HepG2 (cell line): ENCODE measurements at regions not wholly inside any gene's neighbourhood (a gene's known extent, or its start where the extent isn't known, plus 50 kb on each side); places are given as distances from the start of the nearest gene placed in this dataset.

Experiments
- ATAC-seq: fragments of 200-7000 bp; cut with Tn5 transposase; 3 replicates; pipeline ENCODE4 v1.9.1; 2020; ENCODE audit warnings: mild to moderate bottlenecking, moderate library complexity
- BruUV-seq: library from RNA; stranded (reverse); fragments of 400-500 nt; replicated peaks from 2 replicates; lab custom pipeline; 2021; lab: Mats Ljungman, UMichigan
- CTCF ChIA-PET: fragments of 300-600 bp; formaldehyde crosslinking; extraction: SDS; loops from one replicate; lab custom pipeline; 2021; ENCODE audit warnings: low total read pairs, inconsistent platforms, low intra/inter-chr PET ratio; lab: Yijun Ruan, JAX
- POLR2A ChIA-PET: fragments of 350-600 bp; sonication (Branson Sonifier 250); formaldehyde crosslinking; loops from one replicate; lab custom pipeline; 2020; ENCODE audit warnings: antibody characterized with exemption, inconsistent platforms; lab: Yijun Ruan, JAX
- DNase-seq: peaks from one replicate; pipeline ENCODE4 v3.0.0-alpha.2; 2015; ENCODE audit warnings: low spot score
- FAIRE-seq: peaks from 3 replicates; lab custom pipeline; 2011; peaks lifted over from hg19 to GRCh38; lab: Jason Lieb, UNC
- H2AFZ ChIP-seq: one replicate; pipeline ENCODE4 v1.6.1; 2011; ENCODE audit warnings: low read length, inconsistent platforms
- H3K27ac ChIP-seq: fragments of 300-600 bp; 3 replicates; pipeline ENCODE4 v1.8.0; 2011; ENCODE audit warnings: mixed run types, mild to moderate bottlenecking, mixed read lengths, low read length, inconsistent platforms; ENCODE audit not compliant: insufficient read depth; ENCODE audit errors: extremely low read length
- H3K27me3 ChIP-seq, 2 experiments: fragments of 200-600 bp in 1 of 2; 2 replicates in 1 of 2; 3 replicates in 1 of 2; pipeline versions ENCODE4 v1.6.0 to v1.8.0; 2011; ENCODE audit warnings: low read length in 2 of 2, mild to moderate bottlenecking in 2 of 2, moderate library complexity in 2 of 2, inconsistent platforms in 1 of 2; ENCODE audit not compliant: insufficient read depth in 2 of 2, control insufficient read depth in 1 of 2
- H3K36me3 ChIP-seq, 2 experiments: fragments of 200-600 bp in 1 of 2; replicated peaks in 1 of 2; 2 replicates in 1 of 2; 3 replicates in 1 of 2; pipeline versions ENCODE4 v1.5.1 to v1.8.0; 2011; ENCODE audit warnings: low read length in 2 of 2, inconsistent platforms in 1 of 2; ENCODE audit not compliant: insufficient read depth in 2 of 2, control insufficient read depth in 1 of 2
- H3K4me1 ChIP-seq: 2 replicates; pipeline ENCODE4 v1.5.1; 2012; ENCODE audit warnings: low read length, inconsistent platforms; ENCODE audit not compliant: insufficient read depth
- H3K4me2 ChIP-seq: 2 replicates; pipeline ENCODE4 v1.6.0; 2011; ENCODE audit warnings: low read depth, low read length, inconsistent platforms
- H3K4me3 ChIP-seq, 3 experiments: fragments of 200-600 bp in 1 of 3; sonication (generic), shearing (Covaris generic) in 1 of 3; replicated peaks in 1 of 3; 2 replicates each; pipeline ENCODE4 v1.5.1; 2011 to 2016; ENCODE audit warnings: low read length in 3 of 3, inconsistent platforms in 2 of 3, low read depth in 2 of 3, mild to moderate bottlenecking in 2 of 3, control low read depth in 1 of 3, mixed read lengths in 1 of 3; ENCODE audit not compliant: insufficient read depth in 1 of 3
- H3K79me2 ChIP-seq: one replicate; pipeline ENCODE4 v1.6.1; 2011; ENCODE audit warnings: low read length, inconsistent platforms; ENCODE audit not compliant: insufficient read depth
- H3K9ac ChIP-seq: 2 replicates; pipeline ENCODE4 v1.6.0; 2011; ENCODE audit warnings: mild to moderate bottlenecking, low read depth, low read length, inconsistent platforms; ENCODE audit not compliant: insufficient read depth
- H3K9me3 ChIP-seq: 2 replicates; pipeline ENCODE4 v1.5.1; 2012; ENCODE audit warnings: mild to moderate bottlenecking, low read length
- H4K20me1 ChIP-seq: 2 replicates; pipeline ENCODE4 v1.6.0; 2011; ENCODE audit warnings: inconsistent platforms, mild to moderate bottlenecking, low read length, moderate library complexity; ENCODE audit not compliant: insufficient read depth
- CEBPB ChIP-seq: IDR thresholded peaks from 2 replicates; pipeline ENCODE4 v1.6.1; 2011; ENCODE audit warnings: low read depth, low read length, improper control_type of control experiment, borderline replicate concordance
- CEBPG ChIP-seq: IDR thresholded peaks from 2 replicates; pipeline ENCODE4 v1.6.1; 2016
- MBNL3 ChIP-seq: fragments of 250-450 bp; sonication (Bioruptor Pico); conservative IDR thresholded peaks from 2 replicates; pipeline ENCODE4 v1.8.0; 2022; ENCODE audit warnings: mild to moderate bottlenecking, inconsistent platforms
- MTF1 ChIP-seq: sonication (generic); formaldehyde crosslinking; IDR thresholded peaks from 2 replicates; pipeline ENCODE4 v1.5.0; 2020; ENCODE audit warnings: missing genetic modification reagents
- RERE ChIP-seq: IDR thresholded peaks from 2 replicates; pipeline ENCODE4 v1.6.1; 2016; ENCODE audit warnings: low read depth, missing genetic modification reagents, missing compliant biosample characterization
- RXRB ChIP-seq: IDR thresholded peaks from 2 replicates; pipeline ENCODE4 v1.6.1; 2016; ENCODE audit warnings: borderline replicate concordance, missing genetic modification reagents, missing compliant biosample characterization
- SIX1 ChIP-seq: sonication (generic); formaldehyde crosslinking; IDR thresholded peaks from 2 replicates; pipeline ENCODE4 v1.4.0; 2020; ENCODE audit warnings: missing genetic modification reagents, borderline replicate concordance
- TAF1 ChIP-seq: sonication (generic); formaldehyde crosslinking; IDR thresholded peaks from 2 replicates; pipeline ENCODE4 v1.4.0; 2020; ENCODE audit warnings: missing genetic modification reagents
- ZNF160 ChIP-seq: sonication (generic); formaldehyde crosslinking; IDR thresholded peaks from 2 replicates; pipeline ENCODE4 v1.8.0; 2022; ENCODE audit warnings: mild to moderate bottlenecking, inconsistent platforms, missing genetic modification reagents
- ZNF180 ChIP-seq: sonication (generic); formaldehyde crosslinking; IDR thresholded peaks from 2 replicates; pipeline ENCODE4 v1.4.0; 2020; ENCODE audit warnings: low read depth, missing genetic modification reagents, borderline replicate concordance
- ZNF362 ChIP-seq: sonication (generic); formaldehyde crosslinking; IDR thresholded peaks from 2 replicates; pipeline ENCODE4 v1.4.0; 2020; ENCODE audit warnings: missing genetic modification reagents, mild to moderate bottlenecking, borderline replicate concordance
- ZNF737 ChIP-seq: sonication (generic); formaldehyde crosslinking; IDR thresholded peaks from 2 replicates; pipeline ENCODE4 v1.5.0; 2020; ENCODE audit warnings: missing genetic modification reagents, mild to moderate bottlenecking, borderline replicate concordance
- ZNF878 ChIP-seq: sonication (generic); formaldehyde crosslinking; IDR thresholded peaks from 2 replicates; pipeline ENCODE4 v1.8.1; 2023; ENCODE audit warnings: mild to moderate bottlenecking, missing genetic modification reagents, moderate library complexity
- ZSCAN31 ChIP-seq: sonication (generic); formaldehyde crosslinking; IDR thresholded peaks from 2 replicates; pipeline ENCODE4 v1.5.0; 2020; ENCODE audit warnings: low read depth, mild to moderate bottlenecking, missing genetic modification reagents
- WGBS: methylation state at CpG from one replicate; pipeline ENCODE4 v1.1.6; 2017; ENCODE audit warnings: low lambda C conversion rate; 5-methylcytosine and 5-hydroxymethylcytosine counted together
- in situ Hi-C: cut with HindIII; loops from 2 replicates; pipeline ENCODE4 v1.10.0; 2017; ENCODE audit warnings: low pct_unique_long_range_greater_than_20kb; ENCODE audit not compliant: extremely low pct_ligation_motif_present
- intact Hi-C: fragments of 100-400 bp; cut with micrococcal nuclease; formaldehyde crosslinking; loops from one replicate; pipeline ENCODE4 v1.10.0; 2022; ENCODE audit not compliant: unreplicated experiment

- WGBS: 89% methylated on average over 2 of the region's 2 CpGs
- Histone ChIP-seq H3K27me3 (no peaks in the 10 kb centered on the region), H3K4me3 (no peak overlapping the region), H3K27ac (no peak overlapping the region), H3K79me2 (no peaks in the 10 kb centered on the region), H3K4me1 (peaks cover 22% of the 10 kb centered on the region), H3K36me3 (no peaks in the 10 kb centered on the region; a peak in 1 of 5 replicates), H4K20me1 (no peaks in the 10 kb centered on the region), H3K9me3 (no peaks in the 10 kb centered on the region), H2AFZ (no peak overlapping the region), H3K4me2 (no peak overlapping the region), H3K9ac (no peak overlapping the region)
- intact Hi-C loops (no loop called here), in situ Hi-C loops (no loop called here)
- DNase-seq (peak; percentile 15), ATAC-seq (no peak), FAIRE-seq (no peak)
- TF ChIP-seq CEBPB: peak; percentile 61; the same call in 1 of the 2 replicates
- TF ChIP-seq RXRB: no peak
- TF ChIP-seq ZNF180 (CRISPR knock-in tag): no peak
- peak; percentile 73; the same call in 1 of the 2 replicates for TF ChIP-seq SIX1 (CRISPR knock-in tag)
- peak; percentile 65 for TF ChIP-seq CEBPG (CRISPR knock-in tag)
- TF ChIP-seq ZNF878 (CRISPR knock-in tag): no peak
- CTCF ChIA-PET: interaction anchor here (0.5 kb wide), 1 partner anchor 69 kb away, joined by 3 read pairs; no protein-coding TSS in a partner anchor
- POLR2A ChIA-PET: no interaction called here
- no TSS peak for BruUV-seq
These were observed 58.1 kb upstream of the ZC3H15 start for GRCh38 chr2:186427970-186428369.

- Histone ChIP-seq H3K27me3 (no peaks in the 10 kb centered on the region), H3K4me3 (no peak overlapping the region), H3K4me1 (peaks cover 22% of the 10 kb centered on the region), H3K79me2 (no peaks in the 10 kb centered on the region), H3K36me3 (peaks cover 0 to under 1% of the 10 kb centered on the region in 2 experiments; a peak in 1 of 5 replicates), H4K20me1 (no peaks in the 10 kb centered on the region), H3K9ac (no peak overlapping the region), H3K27ac (no peak overlapping the region), H3K4me2 (no peak overlapping the region), H2AFZ (no peak overlapping the region), H3K9me3 (no peaks in the 10 kb centered on the region)
- ChIA-PET POLR2A (no interaction called here), CTCF (no interaction called here)
- in situ Hi-C loops (no loop called here), intact Hi-C loops (no loop called here)
- ATAC-seq (no peak), DNase-seq (no peak), FAIRE-seq (no peak)
- no TSS peak for BruUV-seq
- TF ChIP-seq ZNF737 (CRISPR knock-in tag) (no peak), RERE (no peak), TAF1 (CRISPR knock-in tag) (no peak), ZNF362 (CRISPR knock-in tag) (no peak), MBNL3 (CRISPR knock-in tag) (no peak), ZNF160 (CRISPR knock-in tag) (no peak), MTF1 (no peak), ZSCAN31 (no peak)
These were observed 57.0 kb upstream of the ZC3H15 start for GRCh38 chr2:186429104-186429503.
